Bone marrow (tissue), 2 donors: ENCODE measurements at regions not wholly inside any gene's neighbourhood (a gene's known extent, or its start where the extent isn't known, plus 50 kb on each side); places are given as distances from the start of the nearest gene placed in this dataset.

Experiments
- DNase-seq, 2 donors: peaks; one replicate each; lab custom pipeline; 2025; lab: John Stamatoyannopoulos, UW

- DNase-seq: no peak
Observed at GRCh38 chr13:99123101-99124045, 77.3 kb upstream of the UBAC2 start.

GRCh38 chr13:99124046-99124400 is 76.6 kb upstream of the UBAC2 start:
- no peak for DNase-seq

GRCh38 chr13:99124794-99125316 is 75.8 kb upstream of the UBAC2 start:
- peak in 1 of 2 donors; percentile 73 for DNase-seq

- DNase-seq: no peak
Observed at GRCh38 chr13:99125326-99125915, 75.2 kb upstream of the UBAC2 start.

GRCh38 chr13:99126821-99127220 is 73.8 kb upstream of the UBAC2 start:
- no peak for DNase-seq

- no peak for DNase-seq
Observed at GRCh38 chr13:99129050-99129449, 71.6 kb upstream of the UBAC2 start.

GRCh38 chr13:99129951-99130350 is 70.7 kb upstream of the UBAC2 start:
- no peak for DNase-seq

GRCh38 chr13:99131410-99131809 is 69.2 kb upstream of the UBAC2 start:
- DNase-seq: no peak

GRCh38 chr13:99132295-99132835 is 68.3 kb upstream of the UBAC2 start:
- no peak for DNase-seq

GRCh38 chr13:99133230-99133629 is 67.4 kb upstream of the UBAC2 start:
- DNase-seq: no peak

GRCh38 chr13:99133848-99134247 is 66.8 kb upstream of the UBAC2 start:
- no peak for DNase-seq

- no peak for DNase-seq
Observed at GRCh38 chr13:99135591-99135990, 65.1 kb upstream of the UBAC2 start.

- DNase-seq: no peak
Observed at GRCh38 chr13:99136427-99136954, 64.2 kb upstream of the UBAC2 start.

GRCh38 chr13:99140831-99141230 is 59.8 kb upstream of the UBAC2 start:
- DNase-seq: no peak

- DNase-seq: no peak
Observed at GRCh38 chr13:99143904-99144303, 56.8 kb upstream of the UBAC2 start.

- DNase-seq: no peak
Observed at GRCh38 chr13:99144306-99144705, 56.3 kb upstream of the UBAC2 start.

- no peak for DNase-seq
Observed at GRCh38 chr13:99145461-99145860, 55.2 kb upstream of the UBAC2 start.

GRCh38 chr13:99150575-99151361 is 49.9 kb upstream of the UBAC2 start:
- DNase-seq: no peak
